ENCODE measurements at regions not wholly inside any gene's neighbourhood (a gene's known extent, or its start where the extent isn't known, plus 50 kb on each side); places are given as distances from the start of the nearest gene placed in this dataset.

DNA sequence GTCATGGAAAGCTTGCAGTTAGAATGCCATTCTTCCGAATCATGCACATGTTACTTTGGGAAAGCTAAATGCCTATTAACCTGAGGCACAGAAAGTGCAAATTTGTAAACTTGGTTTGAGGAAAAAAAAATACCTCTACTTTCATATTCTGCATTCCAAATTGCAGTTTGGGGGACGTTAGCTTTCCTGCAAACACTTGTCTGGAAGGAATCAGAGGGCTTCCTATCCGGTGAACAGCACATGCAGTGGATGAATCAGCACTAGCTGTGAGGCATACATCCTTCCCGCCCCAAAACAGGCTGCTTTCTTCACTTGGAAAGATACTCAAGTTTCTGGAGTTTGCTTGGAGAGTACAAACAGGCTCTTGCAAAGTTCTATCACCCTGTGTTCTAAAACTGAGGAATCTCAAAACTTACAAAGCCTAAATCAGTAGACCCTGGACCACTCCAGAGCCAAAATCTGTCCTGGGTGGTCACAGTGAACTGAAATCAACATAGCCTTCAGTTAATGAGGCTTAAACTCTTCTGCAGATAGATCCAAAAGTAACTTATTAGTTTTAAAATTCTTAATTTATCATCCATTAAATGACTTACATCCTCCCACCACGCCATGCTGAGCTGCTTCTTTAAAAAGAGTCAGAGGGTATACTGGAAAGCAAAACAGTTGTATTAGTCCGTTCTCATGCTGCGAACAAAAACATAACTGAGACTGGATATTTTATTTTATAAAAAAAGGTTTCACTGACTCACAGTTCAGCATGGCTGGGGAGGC, 802.3 kb upstream of the ARGLU1 start:
- intact Hi-C loops (cut with micrococcal nuclease): loop anchor here (1.0 to 5.0 kb wide), 5 partner anchors 86 to 787 kb away; no protein-coding TSS in a partner anchor
- Histone ChIP-seq H3K79me2 (ENCODE audit: control insufficient read depth, insufficient read depth, low read length) (no peaks in the 10 kb centered on the region), H3K9me3 (replicated peaks; ENCODE audit: control insufficient read depth, insufficient read depth, low read length) (no peaks in the 10 kb centered on the region), H3K27me3 (ENCODE audit: control insufficient read depth in 2 of 2, insufficient read depth in 2 of 2, low read length in 2 of 2) (no peaks in the 10 kb centered on the region), H3K9me1 (replicated peaks; ENCODE audit: control insufficient read depth, extremely low read depth, insufficient read depth, low read length) (no peaks in the 10 kb centered on the region), H3K4me3 (replicated peaks in 1 of 3; ENCODE audit: insufficient read depth in 1 of 3, low read depth in 1 of 3, low read length in 3 of 3) (peak overlapping the region in 1 of 3 experiments; percentile 5), H3K27ac (ENCODE audit: insufficient read depth, low read depth, low read length) (peak overlapping the region; percentile 79), H3K4me1 (ENCODE audit: control insufficient read depth, extremely low read depth, insufficient read depth, low read length) (peaks cover 38% of the 10 kb centered on the region), H2AFZ (ENCODE audit: low read depth, low read length) (peak overlapping the region; percentile 41), H3K4me2 (ENCODE audit: insufficient read depth, low read length) (peak overlapping the region; percentile 57), H4K20me1 (replicated peaks; ENCODE audit: control insufficient read depth, extremely low read depth, insufficient read depth, low read length) (no peaks in the 10 kb centered on the region), H3K36me3 (ENCODE audit: control insufficient read depth in 2 of 2, extremely low read depth in 1 of 2, insufficient read depth in 2 of 2, low read length in 2 of 2) (no peaks in the 10 kb centered on the region), H3K9ac (replicated peaks; ENCODE audit: extremely low read depth, insufficient read depth, low read length) (peak overlapping the region; percentile 56)
- TF ChIP-seq FOS (IDR thresholded peaks at IDR 0.05; ENCODE audit: borderline replicate concordance, insufficient read depth, low read length): peak; percentile 98
- peak; percentile 43 for TF ChIP-seq GATA2 (IDR thresholded peaks at IDR 0.05; ENCODE audit: insufficient read depth, insufficient read length, low read depth, low read length)
- TF ChIP-seq MYC (IDR thresholded peaks at IDR 0.05; ENCODE audit: low read depth, low read length): peak; percentile 79
- peak; percentile 23 for TF ChIP-seq POLR2AphosphoS5 (IDR thresholded peaks at IDR 0.05; ENCODE audit: insufficient read depth, low read depth, low read length)
- TF ChIP-seq, protein P1, sequence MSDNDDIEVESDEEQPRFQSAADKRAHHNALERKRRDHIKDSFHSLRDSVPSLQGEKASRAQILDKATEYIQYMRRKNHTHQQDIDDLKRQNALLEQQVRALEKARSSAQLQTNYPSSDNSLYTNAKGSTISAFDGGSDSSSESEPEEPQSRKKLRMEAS (IDR thresholded peaks at IDR 0.05; ENCODE audit: insufficient read depth, insufficient read length): no peak
- TF ChIP-seq POLR2A (IDR thresholded peaks at IDR 0.05; ENCODE audit: low read depth, low read length): no peak
- TF ChIP-seq EZH2 (IDR thresholded peaks at IDR 0.05; ENCODE audit: borderline replicate concordance, low read depth, low read length, severe bottlenecking): no peak
- peak; percentile 55 for TF ChIP-seq JUN (IDR thresholded peaks at IDR 0.05; ENCODE audit: borderline replicate concordance, insufficient read depth, insufficient read length, low read depth)
- CTCF ChIA-PET: interaction anchor here (0.8 to 2.2 kb wide), 14 partner anchors 9 to 785 kb away, joined by 3 to 18 read pairs (median 3); a partner anchor contains a TSS
- BruUV-seq (replicated peaks): TSS peak; percentile 74
- dilution Hi-C loops (cut with MboI; ENCODE audit: extremely low pct_ligation_motif_present, low sequenced_read_pairs): no loop called here
- DNase-seq (ENCODE audit: low read depth, low spot score) (peak; percentile 83), FAIRE-seq (peak; percentile 98)
- POLR2A ChIA-PET: no interaction called here
